Neural cell (in vitro differentiated cells): ENCODE measurements at regions not wholly inside any gene's neighbourhood (a gene's known extent, or its start where the extent isn't known, plus 50 kb on each side); places are given as distances from the start of the nearest gene placed in this dataset.

Experiments used
- H2AFZ ChIP-seq: fragments of 200-600, 300-800 bp; sonication (generic), shearing (Covaris generic); 2 replicates; pipeline ENCODE4 v1.6.0; 2014; ENCODE audit warnings: low read depth, mild to moderate bottlenecking, antibody characterized with exemption, low read length, moderate library complexity
- H3F3A ChIP-seq: fragments of 200-600 bp; shearing (Covaris generic); 2 replicates; pipeline ENCODE4 v1.6.1; 2016; ENCODE audit warnings: mild to moderate bottlenecking, moderate library complexity, mixed read lengths, antibody characterized with exemption, low read length; ENCODE audit not compliant: insufficient read depth, poor library complexity, severe bottlenecking
- H3K27ac ChIP-seq: fragments of 200-600, 300-800 bp; sonication (generic), shearing (Covaris generic); 2 replicates; pipeline ENCODE4 v1.5.1; 2014; ENCODE audit warnings: mild to moderate bottlenecking, low read length, moderate library complexity
- H3K27me3 ChIP-seq: fragments of 300-800, 200-600 bp; sonication (generic), shearing (Covaris generic); 2 replicates; pipeline ENCODE4 v1.6.0; 2014; ENCODE audit warnings: mild to moderate bottlenecking, low read depth, low read length, moderate library complexity; ENCODE audit not compliant: insufficient read depth
- H3K36me3 ChIP-seq: fragments of 300-800, 200-600 bp; sonication (generic), shearing (Covaris generic); 2 replicates; pipeline ENCODE4 v1.5.1; 2014; ENCODE audit warnings: mild to moderate bottlenecking, antibody characterized with exemption, low read length, moderate library complexity; ENCODE audit not compliant: insufficient read depth
- H3K4me2 ChIP-seq: fragments of 300-800, 200-600 bp; sonication (generic), shearing (Covaris generic); 2 replicates; pipeline ENCODE4 v1.6.0; 2014; ENCODE audit warnings: mild to moderate bottlenecking, low read length
- H3K4me3 ChIP-seq: fragments of 300-800, 200-600 bp; sonication (generic), shearing (Covaris generic); 2 replicates; pipeline ENCODE4 v1.5.1; 2014; ENCODE audit warnings: mild to moderate bottlenecking, low read length, moderate library complexity
- H3K79me2 ChIP-seq: fragments of 200-600 bp; shearing (Covaris generic); replicated peaks from 2 replicates; pipeline ENCODE4 v1.6.0; 2014; ENCODE audit warnings: mild to moderate bottlenecking, low read length, moderate library complexity; ENCODE audit not compliant: insufficient read depth
- H3K9ac ChIP-seq: fragments of 300-800, 200-600 bp; sonication (generic), shearing (Covaris generic); 2 replicates; pipeline ENCODE4 v1.6.1; 2016; ENCODE audit warnings: mild to moderate bottlenecking, low read length, mixed read lengths
- H3K9me2 ChIP-seq: fragments of 200-600 bp; shearing (Covaris generic); 2 replicates; pipeline ENCODE4 v1.6.1; 2016; ENCODE audit warnings: mild to moderate bottlenecking, low read length, mixed read lengths; ENCODE audit not compliant: insufficient read depth
- H3K9me3 ChIP-seq: fragments of 200-600, 300-800 bp; sonication (generic), shearing (Covaris generic); 2 replicates; pipeline ENCODE4 v1.6.1; 2016; ENCODE audit warnings: mild to moderate bottlenecking, mixed run types, low read length, moderate library complexity, mixed read lengths
- H4K20me1 ChIP-seq: fragments of 200-600 bp; shearing (Covaris generic); 2 replicates; pipeline ENCODE4 v1.6.1; 2016; ENCODE audit warnings: mild to moderate bottlenecking, mixed run types; ENCODE audit not compliant: insufficient read depth
- CTCF ChIP-seq: fragments of 450-650 bp; IDR thresholded peaks from 2 replicates; pipeline ENCODE4 v1.5.1; 2014; ENCODE audit warnings: antibody characterized with exemption, mild to moderate bottlenecking, moderate library complexity; ENCODE audit not compliant: poor library complexity, severe bottlenecking
- EP300 ChIP-seq: fragments of 450-650 bp; conservative IDR thresholded peaks from 2 replicates; pipeline ENCODE4 v1.6.1; 2014; ENCODE audit warnings: antibody characterized with exemption, mild to moderate bottlenecking, moderate library complexity; ENCODE audit not compliant: poor library complexity, severe bottlenecking
- EZH2 ChIP-seq: fragments of 200-600, 300-800 bp; shearing (Covaris generic), sonication (generic); IDR thresholded peaks from 2 replicates; pipeline ENCODE4 v1.6.1; 2014; ENCODE audit warnings: antibody characterized with exemption, low read length, borderline replicate concordance, mild to moderate bottlenecking; ENCODE audit not compliant: insufficient read depth, poor library complexity, severe bottlenecking
- MXI1 ChIP-seq: fragments of 450-650 bp; conservative IDR thresholded peaks from 2 replicates; pipeline ENCODE4 v1.6.1; 2014; ENCODE audit warnings: antibody characterized with exemption, mild to moderate bottlenecking; ENCODE audit not compliant: poor library complexity, severe bottlenecking
- POLR2AphosphoS5 ChIP-seq: IDR thresholded peaks from 2 replicates; pipeline ENCODE4 v1.6.1; 2012
- RAD21 ChIP-seq: fragments of 450-650 bp; conservative IDR thresholded peaks from 2 replicates; pipeline ENCODE4 v1.6.1; 2014; ENCODE audit warnings: antibody characterized with exemption, mild to moderate bottlenecking, moderate library complexity
- REST ChIP-seq: IDR thresholded peaks from 2 replicates; pipeline ENCODE4 v1.6.1; 2012; ENCODE audit warnings: borderline replicate concordance
- SMC3 ChIP-seq: fragments of 450-650 bp; conservative IDR thresholded peaks from 2 replicates; pipeline ENCODE4 v1.6.1; 2014; ENCODE audit warnings: antibody characterized with exemption, mild to moderate bottlenecking, moderate library complexity; ENCODE audit not compliant: poor library complexity
- TAF1 ChIP-seq: IDR thresholded peaks from 2 replicates; pipeline ENCODE4 v1.6.1; 2012; ENCODE audit warnings: low read depth

- Histone ChIP-seq H3K27me3 (no peaks in the 10 kb centered on the region), H3K27ac (no peak overlapping the region), H3K9me2 (no peaks in the 10 kb centered on the region), H4K20me1 (no peaks in the 10 kb centered on the region), H3K9ac (no peak overlapping the region), H3K4me3 (no peak overlapping the region), H3K36me3 (no peaks in the 10 kb centered on the region), H3F3A (no peaks in the 10 kb centered on the region), H2AFZ (no peak overlapping the region), H3K9me3 (no peaks in the 10 kb centered on the region), H3K79me2 (no peaks in the 10 kb centered on the region), H3K4me2 (no peak overlapping the region)
- TF ChIP-seq MXI1 (no peak), EZH2 (no peak), CTCF (no peak), RAD21 (no peak), REST (no peak), POLR2AphosphoS5 (no peak), EP300 (no peak), SMC3 (no peak), TAF1 (no peak)
These were observed 496.7 kb downstream of the EFNB2 start for GRCh38 chr13:106038752-106039151.

- no peak overlapping the region for H2AFZ ChIP-seq
- no peak overlapping the region for H3K4me3 ChIP-seq
- H3K79me2 ChIP-seq: no peaks in the 10 kb centered on the region
- no peaks in the 10 kb centered on the region for H3F3A ChIP-seq
- H3K9ac ChIP-seq: no peak overlapping the region
- H3K4me2 ChIP-seq: no peak overlapping the region
- no peaks in the 10 kb centered on the region for H3K9me3 ChIP-seq
- H3K36me3 ChIP-seq: no peaks in the 10 kb centered on the region
- no peaks in the 10 kb centered on the region for H3K9me2 ChIP-seq
- H3K27me3 ChIP-seq: no peaks in the 10 kb centered on the region
- TF ChIP-seq EP300 (no peak), RAD21 (no peak), SMC3 (no peak), EZH2 (no peak), POLR2AphosphoS5 (no peak), CTCF (no peak), REST (no peak), MXI1 (no peak), TAF1 (no peak)
- H4K20me1 ChIP-seq: no peaks in the 10 kb centered on the region
- no peak overlapping the region for H3K27ac ChIP-seq
These were observed 498.6 kb downstream of the EFNB2 start for GRCh38 chr13:106036870-106037269.
